HepG2 (cell line): ENCODE measurements at regions not wholly inside any gene's neighbourhood (a gene's known extent, or its start where the extent isn't known, plus 50 kb on each side); places are given as distances from the start of the nearest gene placed in this dataset.

ENCODE experiments used
- FOXA1 ChIP-seq, 2 experiments: fragments of 450-650 bp in 1 of 2; sonication (generic) in 1 of 2; formaldehyde crosslinking in 1 of 2; IDR thresholded peaks; 2 replicates each; pipeline versions ENCODE4 v1.4.0 to v1.6.1; 2016 to 2020; ENCODE audit warnings: missing genetic modification reagents in 1 of 2
- HOXA7 ChIP-seq: sonication (generic); formaldehyde crosslinking; IDR thresholded peaks from 2 replicates; pipeline ENCODE4 v1.8.1; 2022; ENCODE audit warnings: mild to moderate bottlenecking, missing genetic modification reagents, moderate library complexity
- IRF2 ChIP-seq: IDR thresholded peaks from 2 replicates; pipeline ENCODE4 v1.6.1; 2018; ENCODE audit warnings: missing genetic modification reagents, missing compliant biosample characterization
- KDM5B ChIP-seq: sonication (generic); formaldehyde crosslinking; IDR thresholded peaks from 2 replicates; pipeline ENCODE4 v1.4.0; 2020; ENCODE audit warnings: missing genetic modification reagents, mild to moderate bottlenecking, borderline replicate concordance
- MAFF ChIP-seq: IDR thresholded peaks from 2 replicates; pipeline ENCODE4 v1.6.1; 2011; ENCODE audit warnings: low read depth, low read length, improper control_type of control experiment
- POLR2A ChIP-seq, 2 experiments: IDR thresholded peaks; 2 replicates each; pipeline ENCODE4 v1.6.1; 2011; ENCODE audit warnings: low read depth in 2 of 2, low read length in 2 of 2, mild to moderate bottlenecking in 1 of 2, moderate library complexity in 1 of 2; ENCODE audit not compliant: insufficient read depth in 1 of 2
- TCF7L2 ChIP-seq: IDR thresholded peaks from 2 replicates; pipeline ENCODE4 v1.6.1; 2011; ENCODE audit warnings: mild to moderate bottlenecking, low read depth, low read length, moderate library complexity
- ZFP37 ChIP-seq: sonication (generic); formaldehyde crosslinking; IDR thresholded peaks from 2 replicates; pipeline ENCODE4 v1.4.0; 2020; ENCODE audit warnings: missing genetic modification reagents, borderline replicate concordance
- ZNF563 ChIP-seq: sonication (generic); formaldehyde crosslinking; IDR thresholded peaks from 2 replicates; pipeline ENCODE4 v1.8.0; 2022; ENCODE audit warnings: mild to moderate bottlenecking, moderate library complexity, missing genetic modification reagents
- ZSCAN20 ChIP-seq: sonication (generic); formaldehyde crosslinking; IDR thresholded peaks from 2 replicates; pipeline ENCODE4 v1.4.0; 2020; ENCODE audit warnings: missing genetic modification reagents, mild to moderate bottlenecking, borderline replicate concordance

DNA sequence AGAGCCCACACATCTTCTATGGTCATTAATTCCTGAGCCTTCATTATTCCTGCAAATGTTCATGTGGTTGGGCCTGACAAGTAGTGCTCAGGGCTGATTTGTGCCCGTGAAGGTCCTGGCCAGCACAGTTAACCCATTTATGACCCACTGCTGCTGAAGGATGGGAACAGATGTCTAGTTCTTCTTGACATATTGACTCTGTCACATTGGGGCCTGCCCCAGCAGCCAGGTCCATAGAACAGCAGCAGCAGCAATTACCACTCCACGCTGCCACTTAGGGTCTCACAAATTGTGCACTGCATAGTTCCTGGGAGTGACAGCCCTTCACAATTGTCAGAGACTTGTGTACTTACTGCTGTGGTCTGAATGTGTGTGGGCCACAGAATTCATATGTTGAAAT lies 442.3 kb upstream of the RGPD4 start:
- TF ChIP-seq MAFF: no peak
- no peak for TF ChIP-seq HOXA7 (CRISPR knock-in tag)
- no peak for TF ChIP-seq ZSCAN20 (CRISPR knock-in tag)
- TF ChIP-seq FOXA1 (IDR thresholded peaks at IDR 0.05): no peak
- no peak for TF ChIP-seq FOXA1 (CRISPR knock-in tag; IDR thresholded peaks at IDR 0.05)
- TF ChIP-seq ZNF563 (CRISPR knock-in tag): no peak
- no peak for TF ChIP-seq IRF2 (CRISPR knock-in tag)
- TF ChIP-seq TCF7L2: no peak
- TF ChIP-seq POLR2A (IDR thresholded peaks at IDR 0.05; ENCODE audit: insufficient read depth in 1 of 2, low read depth in 2 of 2, low read length in 2 of 2): no peak
- no peak for TF ChIP-seq ZFP37
- TF ChIP-seq KDM5B (CRISPR knock-in tag): no peak
